GM18907 (cell line): ENCODE measurements at regions not wholly inside any gene's neighbourhood (a gene's known extent, or its start where the extent isn't known, plus 50 kb on each side); places are given as distances from the start of the nearest gene placed in this dataset.
"Not testable (repeated sequence)": the region's sequence is repeated elsewhere in the genome, so short reads cannot be mapped to it uniquely, and the experiment has no call there.

Experiments used
- ATAC-seq: cut with Tn5 transposase; IDR thresholded peaks from one replicate; pipeline ENCODE4 v1.9.1; 2021; ENCODE audit warnings: mild to moderate bottlenecking, moderate library complexity; ENCODE audit not compliant: unreplicated experiment

DNA sequence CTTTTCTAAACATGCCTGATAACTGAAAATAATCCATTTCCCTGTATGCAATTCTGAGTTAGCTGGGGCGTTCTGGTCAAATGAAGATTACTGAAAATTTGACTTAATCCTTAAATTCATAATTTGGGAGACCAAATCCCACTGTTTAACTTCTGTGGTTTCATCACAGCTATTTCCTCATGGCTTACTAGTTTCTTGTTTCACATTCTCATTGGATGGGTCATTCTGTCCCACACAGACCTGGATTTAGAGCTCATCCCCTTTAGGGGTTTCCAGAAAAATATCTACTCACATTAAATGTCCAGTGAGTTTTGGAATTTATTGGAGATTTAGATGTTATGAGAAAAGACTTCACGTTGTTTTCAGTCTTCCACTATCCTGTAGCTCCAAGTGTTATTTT is 709.3 kb upstream of the KLHL1 start:
- ATAC-seq: no peak

DNA sequence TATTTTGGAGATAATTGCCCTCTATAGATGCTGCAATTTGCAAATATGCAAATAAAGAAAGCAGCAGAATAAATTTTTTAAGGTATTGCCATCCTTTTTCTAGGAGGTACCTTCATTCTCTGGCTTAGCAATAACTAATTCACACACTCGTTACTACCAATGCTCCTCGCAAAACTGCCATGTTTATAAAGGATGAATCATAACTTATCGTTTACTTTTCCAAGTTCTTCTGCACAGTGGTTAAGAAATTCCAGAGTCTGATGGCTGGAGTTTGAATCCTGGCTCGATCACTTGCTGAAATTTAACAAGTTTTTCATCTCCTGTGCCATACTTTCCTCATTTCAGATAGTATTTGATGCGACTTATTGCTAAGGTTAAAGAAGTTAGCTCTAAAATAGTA is 708.6 kb upstream of the KLHL1 start:
- no peak for ATAC-seq

DNA sequence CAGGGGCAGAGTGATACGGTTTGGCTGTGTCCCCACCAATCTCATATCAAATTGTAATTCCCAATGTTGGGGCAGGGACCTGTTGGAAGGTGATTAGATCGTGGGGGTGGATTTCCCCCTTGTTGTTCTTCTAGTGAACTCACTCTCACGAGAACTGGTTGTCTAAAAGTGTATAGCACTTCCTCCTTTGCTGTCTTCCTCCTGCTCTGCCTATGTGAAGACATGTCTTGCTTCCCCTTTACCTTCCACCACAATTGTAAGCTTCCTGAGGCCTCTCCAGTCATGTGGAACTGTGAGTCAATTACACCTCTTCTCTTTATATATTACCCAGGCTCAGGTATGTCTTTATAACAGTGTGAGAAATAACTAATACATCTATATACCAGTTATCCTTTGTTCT is 706.4 kb upstream of the KLHL1 start:
- no peak for ATAC-seq

DNA sequence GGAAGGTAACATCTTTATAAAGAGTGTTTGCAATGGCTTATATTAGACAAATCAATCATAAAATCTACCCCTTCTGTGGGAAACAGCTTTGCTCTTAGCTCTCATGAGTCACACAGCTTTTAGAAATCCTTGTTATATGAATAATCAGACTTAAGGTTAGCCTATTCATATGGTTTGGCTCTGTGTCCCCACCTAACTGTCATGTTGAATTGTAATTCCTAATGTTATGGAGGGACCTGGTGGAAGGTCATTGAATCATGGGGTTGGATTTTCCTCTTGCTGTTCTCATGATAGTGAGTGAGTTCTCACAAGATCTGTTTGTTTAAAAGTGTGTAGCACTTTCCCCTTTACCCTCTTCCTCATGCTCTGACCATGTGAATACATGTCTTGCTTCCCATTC is 704.2 kb upstream of the KLHL1 start:
- ATAC-seq: no peak

DNA sequence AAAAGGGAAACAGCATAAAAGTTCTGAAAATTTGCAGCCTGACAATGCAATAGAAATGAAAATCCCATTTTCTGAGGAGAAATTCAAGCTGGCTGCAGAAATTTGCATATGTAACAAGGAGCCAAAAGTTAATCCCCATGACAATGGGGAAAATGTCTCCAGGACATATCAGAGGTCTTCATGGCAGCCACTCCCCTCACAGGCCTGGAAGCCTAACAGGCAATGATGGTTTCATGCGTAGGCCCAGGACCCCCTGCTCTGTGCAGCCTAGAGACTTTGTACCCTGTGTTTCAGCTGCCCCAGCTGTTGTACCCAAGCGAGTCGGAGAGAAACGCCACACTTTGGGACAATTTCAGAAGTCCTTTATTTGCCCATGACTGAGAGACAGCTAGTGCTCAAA is 701.3 kb upstream of the KLHL1 start:
- no peak for ATAC-seq

DNA sequence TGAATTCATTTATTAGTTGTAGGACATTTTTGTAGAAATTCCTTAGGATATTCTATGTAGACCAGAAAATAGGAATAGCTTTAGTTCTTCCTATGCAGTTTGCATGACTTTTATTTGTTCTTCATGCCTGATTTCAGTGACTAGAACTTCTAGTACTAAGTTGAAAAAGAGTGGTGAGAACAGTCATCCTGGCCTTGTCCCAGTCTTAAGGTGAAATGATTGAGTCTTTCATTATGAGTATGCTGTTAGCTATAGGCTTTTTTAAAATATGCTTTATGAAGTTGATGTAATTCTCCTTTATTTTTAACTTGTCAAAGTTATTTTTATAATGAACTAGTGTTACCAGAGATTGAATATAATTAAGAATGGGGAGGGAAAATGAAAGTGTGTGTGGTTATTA is 690.1 kb upstream of the KLHL1 start:
- ATAC-seq: no peak

DNA sequence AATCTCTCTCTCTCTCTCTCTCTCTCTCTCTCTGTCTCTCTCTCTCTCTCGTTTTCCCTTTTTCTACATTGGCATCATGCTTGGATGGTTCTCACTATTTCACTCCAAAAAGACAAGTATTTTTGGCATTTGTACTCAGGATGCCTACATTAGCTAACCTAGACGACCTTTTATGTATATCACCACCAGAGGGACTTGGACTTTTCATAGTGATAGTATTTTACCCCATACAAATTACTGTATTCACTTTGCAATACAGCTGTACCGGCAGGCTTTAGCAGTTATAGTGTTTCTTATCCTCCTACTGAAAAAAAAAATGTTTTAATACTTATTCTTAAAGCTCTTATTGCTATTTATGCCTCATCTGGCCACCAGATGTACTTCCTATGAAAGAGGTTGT is 687.2 kb upstream of the KLHL1 start:
- ATAC-seq: no peak

DNA sequence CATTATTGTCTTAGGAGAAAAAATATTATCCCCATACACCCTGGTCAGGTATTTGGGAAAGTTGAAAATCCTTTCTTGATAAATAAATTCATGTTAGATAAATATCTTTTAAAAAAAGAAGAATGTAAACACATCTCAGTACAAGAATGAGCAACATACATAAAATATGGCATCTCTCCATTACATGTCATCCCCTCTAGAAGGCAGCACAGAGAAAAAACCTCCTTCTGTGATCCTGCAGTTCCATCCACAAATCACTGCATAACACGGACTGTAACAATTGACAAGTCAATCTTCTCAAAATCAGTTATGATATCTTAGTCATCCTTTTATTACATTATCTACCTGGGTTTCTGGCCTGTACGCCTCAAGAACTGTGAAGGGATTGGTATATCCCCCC is 683.9 kb upstream of the KLHL1 start:
- ATAC-seq: no peak

DNA sequence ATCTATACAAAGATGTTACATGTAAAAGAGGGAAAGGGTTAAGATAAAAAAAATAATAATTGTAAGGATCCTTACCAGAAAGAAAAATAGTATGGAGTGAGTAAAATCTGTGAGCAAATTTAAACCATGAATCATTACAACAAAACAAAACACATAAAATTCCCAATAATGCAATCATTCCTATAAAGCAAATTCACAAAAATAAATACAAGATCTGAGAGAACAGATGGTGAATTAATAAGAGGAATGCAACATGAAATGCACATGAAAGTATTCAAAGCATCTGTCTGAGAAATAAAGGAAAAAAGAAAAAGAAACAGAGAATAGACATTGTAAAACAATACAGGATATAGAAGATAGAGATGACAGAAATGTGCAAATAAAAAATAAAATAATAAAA is 681.5 kb upstream of the KLHL1 start:
- ATAC-seq: no peak

DNA sequence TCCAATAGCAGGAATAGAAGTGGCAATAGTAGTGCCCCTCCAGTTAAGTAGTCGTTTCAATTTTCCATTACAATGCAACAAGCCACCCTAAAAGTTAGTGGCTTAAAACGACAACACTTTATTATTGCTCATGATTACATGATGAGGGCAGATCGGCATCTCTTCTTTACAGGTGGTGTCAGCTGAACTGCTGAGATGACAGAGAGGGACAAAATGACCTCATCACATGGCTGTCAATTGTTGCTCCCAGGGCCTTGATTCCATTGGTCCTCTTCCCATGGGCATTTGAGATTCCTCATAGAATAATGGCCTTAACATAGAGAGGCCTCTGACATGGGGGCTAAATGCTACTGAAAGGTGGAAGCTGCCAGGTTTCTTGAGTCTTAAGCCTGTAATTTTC is 679.8 kb upstream of the KLHL1 start:
- ATAC-seq: no peak

DNA sequence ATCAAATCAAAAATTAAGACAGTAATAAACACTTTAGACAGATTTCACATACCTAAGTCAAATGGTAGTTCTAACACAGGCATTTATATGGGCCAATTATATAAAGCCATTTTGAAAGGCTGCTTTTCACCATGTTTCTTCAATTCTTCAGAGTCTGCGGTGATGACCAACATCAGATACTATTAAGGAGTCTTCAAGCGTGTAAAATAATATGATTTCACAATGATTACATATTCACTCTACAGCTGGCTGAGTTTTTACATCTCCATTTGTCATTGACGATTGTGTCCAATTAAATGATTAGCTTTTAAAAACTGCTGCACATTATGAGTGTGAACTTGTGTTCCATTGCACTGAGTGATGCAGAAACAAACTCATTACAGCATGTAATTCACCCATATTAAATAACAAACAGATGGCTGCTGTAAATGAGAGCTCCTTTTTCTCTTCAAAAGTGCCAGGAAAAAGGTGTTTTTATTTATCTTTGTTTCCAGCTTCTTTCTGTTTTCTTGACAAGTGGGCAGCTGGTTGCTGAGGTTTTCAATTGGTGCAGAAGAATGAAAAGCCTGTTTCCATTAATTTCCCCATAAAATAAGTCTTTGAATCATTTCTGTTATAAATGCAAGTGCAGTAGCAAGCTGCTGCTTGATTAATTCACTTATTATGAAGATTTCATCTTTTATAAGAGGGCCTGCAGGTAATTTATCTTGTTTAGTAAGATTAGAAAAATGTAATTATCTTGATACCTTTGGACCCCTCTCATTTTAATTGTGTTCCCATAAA is 676.1 kb upstream of the KLHL1 start:
- no peak for ATAC-seq

DNA sequence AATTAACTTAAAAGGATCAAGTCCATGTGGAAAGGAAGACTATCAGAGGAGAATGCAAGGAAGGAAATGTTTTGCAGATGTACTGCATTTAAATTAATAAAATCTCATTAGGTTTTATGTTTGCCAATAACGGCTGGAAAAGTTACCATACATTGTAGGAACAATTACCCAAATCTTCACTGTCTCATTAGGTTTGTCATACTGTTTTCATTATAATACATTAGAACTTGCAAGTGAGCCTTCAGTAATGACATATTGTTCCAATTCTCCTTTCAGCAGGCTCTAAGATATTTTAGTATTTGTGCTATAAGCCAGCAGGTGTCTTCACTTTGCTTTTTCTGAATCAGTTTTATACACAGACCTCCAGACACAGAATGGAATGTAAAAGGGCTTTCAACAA is 661.6 kb upstream of the KLHL1 start:
- ATAC-seq: no peak

DNA sequence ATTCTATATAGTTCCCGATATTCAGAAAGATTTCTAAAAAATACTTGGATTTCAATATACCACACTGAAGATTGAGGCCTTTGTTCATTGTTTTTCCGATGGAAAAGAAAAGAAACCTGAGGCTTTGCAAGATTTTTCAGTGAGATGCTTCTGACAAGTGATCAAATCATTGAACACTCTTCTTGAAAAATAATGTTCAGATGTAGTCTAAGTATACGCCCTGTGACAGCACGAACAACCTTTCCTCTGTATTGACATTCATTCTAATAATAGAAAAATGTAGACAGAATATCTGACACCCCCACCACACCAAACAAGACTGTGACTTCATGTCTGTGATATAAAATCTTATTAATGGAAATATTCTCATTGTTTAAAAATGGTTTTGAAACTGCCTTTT is 650.7 kb upstream of the KLHL1 start:
- no peak for ATAC-seq

DNA sequence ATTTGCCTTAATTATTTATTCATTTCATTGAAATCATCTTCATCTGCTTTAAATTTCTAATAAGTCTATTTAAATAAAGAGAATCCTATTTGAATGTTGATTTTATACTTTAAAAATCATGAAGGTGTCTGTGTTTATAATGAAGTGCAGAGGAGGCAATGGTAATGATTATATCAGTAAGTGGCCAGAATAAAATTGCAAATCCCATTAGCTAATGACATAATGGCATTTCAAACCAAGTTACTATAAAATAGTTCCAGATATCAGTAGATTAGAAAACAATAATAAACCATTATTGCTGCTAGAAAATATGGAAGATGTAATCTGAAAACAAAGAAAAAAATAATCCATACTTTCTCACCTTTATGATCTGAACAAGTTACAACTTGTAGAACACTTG is 647.8 kb upstream of the KLHL1 start:
- ATAC-seq: no peak

DNA sequence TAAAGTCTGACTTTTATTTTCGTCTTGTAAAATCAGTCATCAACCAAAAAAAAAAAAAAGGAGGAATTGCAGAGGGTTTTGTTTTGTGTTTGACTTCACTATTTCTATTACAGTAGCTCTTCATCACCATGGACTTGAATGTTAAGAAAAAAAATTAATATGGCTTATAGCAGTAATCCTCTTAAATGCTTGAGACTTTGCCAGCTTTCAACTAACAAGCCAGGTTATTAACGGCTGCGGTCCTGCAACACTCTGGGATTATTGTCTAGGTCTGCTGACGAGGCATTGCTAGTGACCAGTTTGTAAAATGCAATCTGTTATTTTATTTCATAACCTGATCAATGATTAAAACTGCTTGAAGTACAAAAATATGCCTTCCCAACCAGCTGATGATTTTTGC is 647.2 kb upstream of the KLHL1 start:
- no peak for ATAC-seq

DNA sequence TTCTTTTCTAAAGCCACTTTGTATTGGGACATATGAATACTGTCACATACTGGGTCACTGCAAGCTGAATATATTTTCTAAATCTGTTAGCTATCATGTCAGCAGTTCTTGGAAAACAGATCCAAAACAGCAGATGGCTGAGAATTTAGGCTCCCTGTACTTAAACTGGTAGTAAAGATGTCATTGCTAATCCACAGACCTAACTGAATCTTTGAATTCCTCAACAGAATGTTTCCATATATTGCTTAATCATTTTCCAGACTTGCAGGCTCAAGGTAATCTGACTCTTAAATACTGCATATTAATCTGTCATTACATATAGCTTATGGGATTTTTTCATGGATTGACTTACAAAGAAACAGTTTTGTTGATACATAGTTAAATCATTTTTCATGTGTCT is 639.0 kb upstream of the KLHL1 start:
- no peak for ATAC-seq

DNA sequence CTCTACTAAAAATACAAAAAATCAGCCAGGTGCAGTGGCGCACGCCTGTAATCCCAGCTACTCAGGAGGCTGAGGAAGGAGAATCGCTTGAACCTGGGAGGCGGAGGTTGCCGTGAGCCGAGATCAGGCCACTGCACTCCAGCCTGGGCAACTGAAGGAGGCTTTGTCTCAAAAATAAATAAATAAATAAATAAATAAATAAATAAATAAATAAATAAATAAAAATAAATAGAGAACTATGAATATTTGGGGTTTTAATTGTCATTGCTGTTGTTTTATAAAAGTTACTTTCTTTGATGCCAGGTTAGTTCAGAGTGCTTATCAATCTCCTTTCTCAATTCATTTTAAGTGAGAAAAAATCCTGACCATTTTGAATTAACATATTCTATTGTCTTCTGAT is 638.2 kb upstream of the KLHL1 start:
- ATAC-seq: not testable (repeated sequence)

DNA sequence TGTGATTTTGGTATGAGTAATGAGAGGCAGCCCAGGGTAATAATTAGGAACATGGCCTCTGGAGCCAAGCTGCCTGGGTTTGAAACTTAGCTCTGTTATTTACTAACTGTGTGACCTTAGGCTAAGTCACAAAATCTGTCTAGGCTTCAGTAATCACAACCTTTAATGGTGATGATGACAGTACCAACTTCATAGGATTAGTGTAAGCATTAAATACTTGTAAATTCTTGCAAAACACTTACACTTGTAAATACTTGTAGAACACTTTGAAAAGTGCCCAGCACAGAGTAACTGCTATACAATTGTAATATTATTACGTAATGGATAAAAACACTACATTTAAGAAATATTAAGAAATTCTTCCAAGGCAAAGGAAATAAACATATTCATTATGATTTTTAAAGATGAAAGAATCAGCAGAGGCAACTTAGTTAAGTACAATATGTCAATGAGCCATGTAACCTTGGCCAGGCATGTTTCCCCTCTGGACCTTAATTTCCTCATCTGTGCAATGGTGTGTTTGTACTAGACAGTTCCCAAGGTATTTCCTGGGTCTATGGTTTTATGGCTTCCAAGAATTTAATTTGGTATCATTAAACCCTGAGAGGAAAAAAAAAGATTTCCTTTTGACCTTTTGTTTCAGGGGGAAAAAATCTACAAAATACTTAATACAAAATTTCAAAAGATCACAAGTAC is 628.5 kb upstream of the KLHL1 start:
- ATAC-seq: no peak

DNA sequence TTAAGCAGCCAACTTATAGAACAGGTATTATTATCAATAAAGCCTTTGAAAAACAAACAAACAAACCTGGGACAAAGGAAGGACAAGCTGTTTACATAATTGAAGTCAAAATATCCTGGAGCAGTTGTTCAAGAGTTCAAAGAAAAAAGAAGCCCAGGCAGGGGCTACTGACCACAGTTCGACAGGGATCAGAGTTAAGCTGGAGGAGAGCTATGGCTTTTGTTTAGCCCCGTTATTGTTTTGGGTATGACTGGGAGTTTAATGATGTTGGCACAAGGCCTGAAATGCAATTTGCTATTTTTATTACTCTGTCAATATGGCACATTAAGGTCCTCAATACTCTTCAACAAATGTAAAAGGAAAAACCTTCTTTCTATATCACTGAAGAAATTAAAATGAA is 624.4 kb upstream of the KLHL1 start:
- no peak for ATAC-seq

DNA sequence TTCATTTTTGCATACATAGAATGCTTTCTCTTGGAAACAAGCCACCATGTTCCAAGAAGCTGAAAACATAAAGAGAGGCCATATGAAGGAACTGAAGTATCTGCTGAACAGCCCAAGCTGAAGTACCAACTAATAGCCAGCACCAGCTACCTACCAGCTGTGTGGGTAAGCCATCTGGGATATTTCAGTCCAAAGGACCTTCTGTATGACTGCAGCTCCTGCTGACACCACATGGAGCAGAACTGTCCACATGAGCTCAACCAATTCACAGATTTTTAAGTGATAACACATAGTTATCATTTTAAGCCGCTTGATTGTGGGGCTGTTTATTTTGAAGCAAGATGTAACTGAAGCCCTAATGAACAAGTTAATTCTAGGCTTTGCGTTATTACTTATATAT is 621.1 kb upstream of the KLHL1 start:
- no peak for ATAC-seq

DNA sequence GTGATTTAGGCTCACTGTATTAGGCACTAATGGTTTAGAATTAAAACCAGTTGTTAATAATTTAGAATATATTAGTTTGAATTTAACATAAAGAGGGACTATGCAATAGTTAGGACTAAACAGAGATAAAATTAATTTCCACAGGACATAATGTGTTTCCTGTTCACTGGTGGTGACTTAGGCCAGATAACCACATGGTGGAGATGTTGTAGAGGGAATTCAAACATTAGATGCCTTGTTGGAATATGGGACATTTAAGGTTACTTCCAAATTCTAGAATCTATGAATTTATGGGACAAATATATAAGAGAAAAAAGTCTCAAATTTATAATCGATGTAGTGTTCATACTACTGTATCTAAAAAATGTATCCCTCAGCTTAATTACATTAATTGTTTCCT is 615.5 kb upstream of the KLHL1 start:
- ATAC-seq: no peak

DNA sequence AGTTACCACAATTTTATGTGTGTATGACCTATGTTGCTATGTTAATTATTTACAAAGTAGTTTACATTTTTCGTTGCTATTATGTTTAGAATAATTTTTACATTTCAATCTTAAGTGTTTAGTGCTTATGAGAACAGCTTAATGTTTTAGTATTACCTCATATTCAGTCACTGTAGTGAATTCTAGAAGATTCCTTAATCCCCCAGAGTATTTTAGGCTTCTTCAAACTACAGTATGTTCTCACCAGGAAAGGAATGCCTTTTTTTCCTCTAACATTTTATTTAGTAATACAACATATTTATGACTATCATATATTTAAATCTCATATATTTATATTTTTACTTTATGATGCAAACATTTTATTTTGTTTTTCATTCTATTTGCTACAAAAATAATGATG is 612.1 kb upstream of the KLHL1 start:
- no peak for ATAC-seq

DNA sequence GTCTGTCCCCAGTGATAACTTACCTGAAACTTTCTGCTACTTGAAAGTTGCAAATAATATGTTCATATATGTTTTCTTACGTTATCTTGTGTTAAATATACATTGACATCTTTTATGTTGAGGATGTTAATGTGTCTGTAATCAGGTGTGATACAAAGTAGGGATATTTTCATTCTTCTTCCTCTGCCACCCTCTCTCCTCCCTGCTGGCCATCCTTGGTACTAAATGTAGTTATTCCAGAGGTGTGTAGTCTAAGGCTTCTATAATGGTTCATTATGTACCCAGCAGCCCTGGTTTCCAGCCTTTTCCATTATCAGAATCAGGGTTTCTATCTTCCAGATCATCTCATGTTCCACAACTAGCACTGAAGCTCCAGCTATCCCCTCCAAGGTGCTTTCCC is 606.7 kb upstream of the KLHL1 start:
- no peak for ATAC-seq
